ENCODE measurements at regions not wholly inside any gene's neighbourhood (a gene's known extent, or its start where the extent isn't known, plus 50 kb on each side); places are given as distances from the start of the nearest gene placed in this dataset.

DNA sequence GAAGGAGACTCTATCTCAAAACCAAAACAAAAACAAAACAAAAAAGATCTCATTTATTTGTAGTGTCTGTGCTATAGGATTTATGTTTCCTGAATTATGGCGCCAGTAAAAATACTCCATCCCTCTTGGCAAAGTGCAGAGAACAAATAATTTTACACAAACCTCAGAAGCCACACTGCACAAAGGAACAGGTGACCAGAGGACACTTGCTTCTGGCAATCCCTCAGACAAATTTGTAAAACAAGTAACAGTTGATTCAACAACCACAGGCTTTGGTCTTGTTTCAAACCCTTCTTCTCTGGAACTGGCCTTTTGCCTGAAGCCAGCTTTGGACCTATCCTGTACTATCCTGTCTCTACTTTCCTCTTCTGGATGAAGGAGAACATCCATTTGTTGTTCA lies 502.1 kb downstream of the DMAC1 start:
- ChIA-PET POLR2A (no interaction called here), CTCF (interaction anchor here (1.1 kb wide), 1 partner anchor 38 kb away, joined by 3 read pairs; no protein-coding TSS in a partner anchor)
- H4K20me1 ChIP-seq (ENCODE audit: insufficient read depth): no peaks in the 10 kb centered on the region
- no peaks in the 10 kb centered on the region for H3K79me2 ChIP-seq (ENCODE audit: insufficient read depth)
- no peaks in the 10 kb centered on the region; a peak in 1 of 4 replicates for H3K4me1 ChIP-seq (ENCODE audit: control insufficient read depth in 1 of 2, insufficient read depth in 2 of 2, low read depth in 1 of 2, low read length in 1 of 2)
- no peaks in the 10 kb centered on the region for H3K9me2 ChIP-seq
- no peak overlapping the region for H3K9ac ChIP-seq
- no peak overlapping the region for H3K27ac ChIP-seq (ENCODE audit: low read depth in 2 of 2, low read length in 1 of 2)
- WGBS (ENCODE audit: low lambda C conversion rate): 79% methylated on average over 1 of the region's 1 CpG
- no peak for DNase-seq
- no peaks in the 10 kb centered on the region for H3K9me3 ChIP-seq
- no peak overlapping the region for H3K4me2 ChIP-seq
- no peaks in the 10 kb centered on the region for H3K27me3 ChIP-seq (ENCODE audit: insufficient read depth)
- TF ChIP-seq RAD21 (IDR thresholded peaks at IDR 0.05; ENCODE audit: low read length): no peak
- no peak for TF ChIP-seq JUND (IDR thresholded peaks at IDR 0.05)
- TF ChIP-seq, protein P1, sequence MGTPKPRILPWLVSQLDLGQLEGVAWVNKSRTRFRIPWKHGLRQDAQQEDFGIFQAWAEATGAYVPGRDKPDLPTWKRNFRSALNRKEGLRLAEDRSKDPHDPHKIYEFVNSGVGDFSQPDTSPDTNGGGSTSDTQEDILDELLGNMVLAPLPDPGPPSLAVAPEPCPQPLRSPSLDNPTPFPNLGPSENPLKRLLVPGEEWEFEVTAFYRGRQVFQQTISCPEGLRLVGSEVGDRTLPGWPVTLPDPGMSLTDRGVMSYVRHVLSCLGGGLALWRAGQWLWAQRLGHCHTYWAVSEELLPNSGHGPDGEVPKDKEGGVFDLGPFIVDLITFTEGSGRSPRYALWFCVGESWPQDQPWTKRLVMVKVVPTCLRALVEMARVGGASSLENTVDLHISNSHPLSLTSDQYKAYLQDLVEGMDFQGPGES (IDR thresholded peaks at IDR 0.05; ENCODE audit: low read depth, low read length): no peak
- no peak for TF ChIP-seq FOXJ3 (CRISPR knock-in tag; IDR thresholded peaks at IDR 0.05)
- no peak for TF ChIP-seq NFIC (IDR thresholded peaks at IDR 0.05; ENCODE audit: borderline replicate concordance)
- no peak for TF ChIP-seq TCF12 (IDR thresholded peaks at IDR 0.05)
- TF ChIP-seq GABPA (IDR thresholded peaks at IDR 0.05; ENCODE audit: low read depth): no peak
- TF ChIP-seq, protein P2, sequence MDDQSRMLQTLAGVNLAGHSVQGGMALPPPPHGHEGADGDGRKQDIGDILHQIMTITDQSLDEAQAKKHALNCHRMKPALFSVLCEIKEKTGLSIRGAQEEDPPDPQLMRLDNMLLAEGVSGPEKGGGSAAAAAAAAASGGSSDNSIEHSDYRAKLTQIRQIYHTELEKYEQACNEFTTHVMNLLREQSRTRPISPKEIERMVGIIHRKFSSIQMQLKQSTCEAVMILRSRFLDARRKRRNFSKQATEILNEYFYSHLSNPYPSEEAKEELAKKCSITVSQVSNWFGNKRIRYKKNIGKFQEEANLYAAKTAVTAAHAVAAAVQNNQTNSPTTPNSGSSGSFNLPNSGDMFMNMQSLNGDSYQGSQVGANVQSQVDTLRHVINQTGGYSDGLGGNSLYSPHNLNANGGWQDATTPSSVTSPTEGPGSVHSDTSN (IDR thresholded peaks at IDR 0.05): no peak
- TF ChIP-seq TEAD4 (IDR thresholded peaks at IDR 0.05; ENCODE audit: borderline replicate concordance, insufficient read depth): no peak
- no peak for TF ChIP-seq FOXM1 (IDR thresholded peaks at IDR 0.05; ENCODE audit: low read depth)
- TF ChIP-seq YY1 (IDR thresholded peaks at IDR 0.05; ENCODE audit: low read depth): no peak
- TF ChIP-seq RCOR1 (IDR thresholded peaks at IDR 0.05; ENCODE audit: low read length): no peak
- no peak for TF ChIP-seq ELF1 (IDR thresholded peaks at IDR 0.05)
- no peak overlapping the region for H2AFZ ChIP-seq (ENCODE audit: low read depth)
- no peaks in the 10 kb centered on the region for H3K36me3 ChIP-seq (replicated peaks in 1 of 2; ENCODE audit: control insufficient read depth in 1 of 2, insufficient read depth in 2 of 2, low read length in 1 of 2)
- no peak overlapping the region for H3K4me3 ChIP-seq (ENCODE audit: low read depth in 2 of 2, low read length in 1 of 2)
- no peaks in the 10 kb centered on the region for H3F3A ChIP-seq (replicated peaks; ENCODE audit: insufficient read depth)

DNA sequence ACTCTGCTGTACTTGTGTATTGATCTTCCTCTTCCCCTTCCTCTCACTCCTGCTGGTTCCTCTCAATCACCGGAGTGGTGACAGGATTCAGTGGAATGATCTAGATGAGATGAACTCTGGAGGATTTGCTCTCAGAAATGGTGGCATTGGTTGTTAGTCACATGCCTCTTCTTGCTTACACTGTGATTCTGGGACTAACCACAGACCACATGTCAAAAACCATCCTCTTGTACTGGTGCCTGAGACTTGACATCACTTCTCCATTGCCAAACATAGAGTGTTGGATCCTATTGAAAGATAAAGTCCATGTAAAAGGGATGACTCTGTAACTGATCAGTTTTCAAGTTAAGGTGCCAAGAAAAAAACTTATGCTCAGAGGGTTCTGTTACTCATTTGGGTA lies 506.5 kb downstream of the DMAC1 start:
- H3K4me3 ChIP-seq (ENCODE audit: low read depth in 2 of 2, low read length in 1 of 2): no peak overlapping the region
- no peaks in the 10 kb centered on the region for H3K36me3 ChIP-seq (replicated peaks in 1 of 2; ENCODE audit: control insufficient read depth in 1 of 2, insufficient read depth in 2 of 2, low read length in 1 of 2)
- H3K27ac ChIP-seq (ENCODE audit: low read depth in 2 of 2, low read length in 1 of 2): no peak overlapping the region
- H2AFZ ChIP-seq (ENCODE audit: low read depth): no peak overlapping the region
- H3K4me1 ChIP-seq (ENCODE audit: control insufficient read depth in 1 of 2, insufficient read depth in 2 of 2, low read depth in 1 of 2, low read length in 1 of 2): no peaks in the 10 kb centered on the region
- no peaks in the 10 kb centered on the region for H3K79me2 ChIP-seq (ENCODE audit: insufficient read depth)
- H3K9me3 ChIP-seq: no peaks in the 10 kb centered on the region
- TF ChIP-seq SMC3 (IDR thresholded peaks at IDR 0.05; ENCODE audit: low read depth, low read length): no peak
- no peak for TF ChIP-seq GATA2 (CRISPR knock-in tag; IDR thresholded peaks at IDR 0.05)
- TF ChIP-seq, protein P2 (IDR thresholded peaks at IDR 0.05): no peak
- H3K27me3 ChIP-seq (ENCODE audit: insufficient read depth): no peaks in the 10 kb centered on the region
- H3K4me2 ChIP-seq: no peak overlapping the region
- no peaks in the 10 kb centered on the region for H4K20me1 ChIP-seq (ENCODE audit: insufficient read depth)
- H3F3A ChIP-seq (replicated peaks; ENCODE audit: insufficient read depth): no peaks in the 10 kb centered on the region
- no peaks in the 10 kb centered on the region for H3K9me2 ChIP-seq
- CTCF ChIA-PET: interaction anchor here (1.1 kb wide), 1 partner anchor 140 kb away, joined by 4 read pairs; no protein-coding TSS in a partner anchor
- POLR2A ChIA-PET: no interaction called here
- DNase-seq: no peak
- WGBS (ENCODE audit: low lambda C conversion rate): no CpG with 5 or more reads among the region's 1 CpG
- no peak overlapping the region for H3K9ac ChIP-seq

Measured in SK-N-SH (cell line).